GM13977 (cell line): ENCODE measurements at regions not wholly inside any gene's neighbourhood (a gene's known extent, or its start where the extent isn't known, plus 50 kb on each side); places are given as distances from the start of the nearest gene placed in this dataset.

Experiments used
- DNase-seq: peaks from one replicate; pipeline ENCODE4 v3.0.0; 2012; ENCODE audit warnings: low spot score
- in situ Hi-C: fragments of 300-500 bp; cut with MboI; formaldehyde crosslinking; loops from one replicate; pipeline ENCODE4 v1.12.0; 2022; ENCODE audit warnings: low sequenced_read_pairs, low pct_unique_long_range_greater_than_20kb, mixed read lengths, inconsistent platforms; ENCODE audit not compliant: unreplicated experiment
- TF ChIP-seq, protein P1 (sequence below): IDR thresholded peaks from 2 replicates; pipeline ENCODE4 v1.5.1; 2012; ENCODE audit warnings: mild to moderate bottlenecking, control low read depth; ENCODE audit not compliant: insufficient read depth; ENCODE audit errors: extremely low read depth, missing control alignments

DNA sequence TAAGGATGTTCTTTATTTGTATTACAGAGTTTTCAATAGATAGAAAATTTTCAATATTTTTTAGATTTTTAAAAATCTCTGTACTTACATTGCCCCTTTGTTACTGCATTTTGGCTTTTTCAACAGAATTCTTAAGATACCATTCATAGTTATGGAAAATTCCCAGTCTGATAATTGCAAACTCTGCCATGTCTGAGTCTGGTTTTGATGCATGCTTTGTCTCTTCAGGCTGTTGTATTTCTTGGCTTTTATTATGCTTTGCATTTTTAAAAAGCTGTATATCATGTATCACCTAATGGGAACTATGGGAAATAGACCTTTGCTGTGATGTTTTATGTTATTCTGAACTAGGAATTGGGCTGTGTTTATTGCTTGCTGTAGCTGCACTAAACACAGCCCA, 898.9 kb upstream of the ADGRB3 start:
- TF ChIP-seq, protein P1, sequence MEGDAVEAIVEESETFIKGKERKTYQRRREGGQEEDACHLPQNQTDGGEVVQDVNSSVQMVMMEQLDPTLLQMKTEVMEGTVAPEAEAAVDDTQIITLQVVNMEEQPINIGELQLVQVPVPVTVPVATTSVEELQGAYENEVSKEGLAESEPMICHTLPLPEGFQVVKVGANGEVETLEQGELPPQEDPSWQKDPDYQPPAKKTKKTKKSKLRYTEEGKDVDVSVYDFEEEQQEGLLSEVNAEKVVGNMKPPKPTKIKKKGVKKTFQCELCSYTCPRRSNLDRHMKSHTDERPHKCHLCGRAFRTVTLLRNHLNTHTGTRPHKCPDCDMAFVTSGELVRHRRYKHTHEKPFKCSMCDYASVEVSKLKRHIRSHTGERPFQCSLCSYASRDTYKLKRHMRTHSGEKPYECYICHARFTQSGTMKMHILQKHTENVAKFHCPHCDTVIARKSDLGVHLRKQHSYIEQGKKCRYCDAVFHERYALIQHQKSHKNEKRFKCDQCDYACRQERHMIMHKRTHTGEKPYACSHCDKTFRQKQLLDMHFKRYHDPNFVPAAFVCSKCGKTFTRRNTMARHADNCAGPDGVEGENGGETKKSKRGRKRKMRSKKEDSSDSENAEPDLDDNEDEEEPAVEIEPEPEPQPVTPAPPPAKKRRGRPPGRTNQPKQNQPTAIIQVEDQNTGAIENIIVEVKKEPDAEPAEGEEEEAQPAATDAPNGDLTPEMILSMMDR: no peak
- in situ Hi-C loops: no loop called here
- DNase-seq: no peak

DNA sequence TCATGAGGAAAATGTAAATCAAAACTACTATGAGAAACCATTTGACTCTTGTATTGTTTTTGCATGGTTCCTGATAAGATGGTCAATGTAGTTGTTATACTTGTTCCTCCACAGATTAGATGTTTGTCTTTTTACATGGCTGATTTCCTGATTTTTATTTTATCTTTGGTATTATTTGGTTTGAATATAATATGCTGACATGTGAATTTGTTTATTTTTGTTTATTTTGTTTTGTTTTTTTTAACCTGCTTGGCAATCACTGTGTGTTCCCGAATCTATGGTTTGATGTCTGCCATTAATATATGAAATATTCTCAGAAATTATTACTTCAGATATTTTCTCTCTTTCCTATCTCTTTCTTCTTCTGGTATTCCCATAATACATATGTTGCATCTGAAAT, 899.5 kb upstream of the ADGRB3 start:
- TF ChIP-seq, protein P1: no peak
- DNase-seq: no peak
- in situ Hi-C loops: no loop called here

DNA sequence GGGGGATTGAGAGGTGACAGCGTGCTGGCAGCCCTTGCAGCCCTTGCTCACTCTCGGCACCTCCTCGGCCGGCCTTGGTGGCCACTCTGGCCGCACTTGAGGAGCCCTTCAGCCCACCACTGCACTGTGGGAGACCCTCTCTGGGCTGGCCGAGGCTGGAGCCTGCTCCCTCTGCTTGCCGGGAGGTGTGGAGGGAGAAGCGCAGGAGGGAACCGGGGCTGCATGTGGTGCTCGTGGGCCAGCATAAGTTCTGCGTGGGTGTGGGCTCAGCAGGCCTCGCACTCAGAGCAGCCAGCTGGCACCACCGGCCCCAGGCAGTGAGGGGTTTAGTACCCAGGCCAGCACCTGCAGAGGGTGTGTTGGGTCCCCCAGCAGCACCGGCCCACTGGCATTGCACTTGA, 912.2 kb upstream of the ADGRB3 start:
- TF ChIP-seq, protein P1: no peak
- DNase-seq: no peak
- in situ Hi-C loops: no loop called here

DNA sequence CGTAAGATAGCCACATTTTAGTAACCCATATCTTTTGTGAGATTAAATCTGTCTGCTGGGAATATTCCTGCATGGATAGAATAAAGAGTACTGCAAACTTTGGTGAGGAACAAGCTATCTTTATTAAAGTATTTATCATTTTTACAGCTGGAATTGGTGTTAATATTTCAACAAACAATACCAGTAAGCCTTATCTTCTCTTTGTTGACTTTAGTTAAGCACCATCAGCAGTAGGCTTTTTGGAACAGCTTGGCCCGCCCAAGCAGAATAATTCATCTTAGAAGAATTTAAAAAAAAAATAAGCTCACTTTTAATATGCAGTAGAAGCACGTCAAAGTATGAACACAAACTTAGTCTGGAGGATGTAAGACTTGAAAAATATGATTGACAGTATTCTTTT, 917.8 kb upstream of the ADGRB3 start:
- no peak for DNase-seq
- in situ Hi-C loops: no loop called here
- TF ChIP-seq, protein P1: no peak

DNA sequence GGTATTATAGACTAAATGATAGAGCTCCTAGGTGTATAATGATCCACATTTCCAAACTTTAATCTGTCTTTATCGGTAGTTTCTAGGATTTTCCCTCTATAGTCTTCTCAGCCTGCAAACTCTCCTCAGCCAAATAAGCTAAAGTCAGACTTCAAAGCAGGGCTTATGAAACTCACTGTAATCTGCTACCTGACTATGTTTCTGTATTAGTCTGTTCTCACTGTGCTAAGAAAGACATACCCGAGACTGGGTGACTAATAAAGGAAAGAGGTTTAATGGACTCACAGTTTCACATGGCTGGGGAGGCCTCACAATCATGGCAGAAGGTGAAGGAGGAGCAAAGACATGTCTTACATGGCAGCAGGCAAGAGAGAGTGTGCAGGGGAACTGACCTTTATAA, 928.7 kb upstream of the ADGRB3 start:
- no peak for DNase-seq
- TF ChIP-seq, protein P1: no peak
- in situ Hi-C loops: no loop called here

DNA sequence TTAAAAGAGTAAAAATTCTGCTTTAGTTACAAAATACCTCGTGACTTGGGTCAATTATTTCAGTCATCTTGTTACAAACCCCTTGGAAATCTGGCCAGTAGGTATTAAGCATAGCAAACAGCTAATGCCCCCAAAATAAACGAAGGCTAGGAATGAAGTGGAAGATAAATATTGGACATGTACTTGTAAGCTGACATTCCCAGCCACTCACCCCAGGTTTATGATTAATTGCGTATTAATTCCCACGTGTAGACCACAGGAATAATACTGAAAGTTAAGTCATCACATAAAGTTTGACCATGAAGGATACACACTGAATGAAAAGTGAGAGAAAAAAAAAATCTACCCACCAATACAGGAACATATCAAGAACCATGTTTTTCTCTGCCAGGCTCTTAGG, 936.5 kb upstream of the ADGRB3 start:
- TF ChIP-seq, protein P1: no peak
- in situ Hi-C loops: no loop called here
- no peak for DNase-seq

DNA sequence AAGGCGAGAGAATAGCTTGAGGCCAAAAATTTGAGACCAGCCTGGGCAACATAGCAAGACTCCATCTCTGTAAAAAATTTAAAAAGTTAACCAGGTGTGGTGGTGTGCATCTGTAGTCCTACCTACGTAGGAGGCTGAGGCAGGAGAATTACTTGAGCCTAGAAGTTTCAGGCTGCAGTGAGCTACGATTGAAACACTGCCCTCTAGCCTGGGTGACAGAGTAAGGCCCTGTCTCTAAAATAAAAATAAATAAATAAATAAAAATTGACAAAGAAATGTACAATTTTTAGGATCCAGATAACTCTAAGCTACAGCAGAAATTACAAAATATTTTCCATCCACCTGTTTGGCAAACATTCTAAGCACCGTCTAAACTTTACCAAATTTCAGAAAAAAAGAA, 941.0 kb upstream of the ADGRB3 start:
- in situ Hi-C loops: no loop called here
- DNase-seq: no peak
- TF ChIP-seq, protein P1: no peak
